ENCODE measurements at regions not wholly inside any gene's neighbourhood (a gene's known extent, or its start where the extent isn't known, plus 50 kb on each side); places are given as distances from the start of the nearest gene placed in this dataset.

DNA sequence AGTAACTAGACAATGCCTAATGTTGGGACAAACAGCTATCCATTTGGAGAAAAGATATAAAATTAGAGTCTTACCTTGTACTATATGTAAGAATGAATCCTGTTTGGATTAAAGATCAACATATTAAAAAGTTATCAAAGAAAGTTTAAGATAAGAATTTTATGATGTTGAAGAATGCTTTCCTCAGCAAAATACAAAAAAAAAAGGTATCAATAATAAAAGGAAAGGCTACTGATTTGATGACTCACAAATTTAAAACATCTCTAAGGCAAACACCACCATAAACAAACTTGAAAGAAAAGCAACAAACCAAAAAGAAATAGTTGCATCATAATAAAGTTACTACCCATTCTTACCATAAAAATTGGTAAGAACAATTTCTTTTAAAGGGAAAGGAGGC is 92.7 kb downstream of the C1D start:
- no peak for DNase-seq (ENCODE audit: low spot score)

DNA sequence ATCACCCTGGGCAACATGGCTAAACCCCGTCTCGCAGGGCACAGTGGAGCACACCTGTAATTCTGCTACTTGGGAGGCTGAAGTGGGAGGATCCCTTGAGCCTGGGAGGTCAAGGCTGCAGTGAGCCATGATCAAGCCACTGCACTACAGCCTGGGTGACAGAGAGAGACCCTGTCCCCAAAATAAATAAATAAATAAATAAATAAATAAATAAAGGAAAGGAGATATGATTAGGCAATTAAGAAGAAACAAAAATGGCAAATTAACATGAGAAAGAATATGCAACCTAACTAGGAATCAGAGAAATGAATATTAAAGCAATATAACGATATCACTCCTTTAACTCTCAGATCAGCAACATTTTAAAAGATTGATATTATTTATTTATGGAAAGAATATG is 92.3 kb downstream of the C1D start:
- no peak for DNase-seq (ENCODE audit: low spot score)

DNA sequence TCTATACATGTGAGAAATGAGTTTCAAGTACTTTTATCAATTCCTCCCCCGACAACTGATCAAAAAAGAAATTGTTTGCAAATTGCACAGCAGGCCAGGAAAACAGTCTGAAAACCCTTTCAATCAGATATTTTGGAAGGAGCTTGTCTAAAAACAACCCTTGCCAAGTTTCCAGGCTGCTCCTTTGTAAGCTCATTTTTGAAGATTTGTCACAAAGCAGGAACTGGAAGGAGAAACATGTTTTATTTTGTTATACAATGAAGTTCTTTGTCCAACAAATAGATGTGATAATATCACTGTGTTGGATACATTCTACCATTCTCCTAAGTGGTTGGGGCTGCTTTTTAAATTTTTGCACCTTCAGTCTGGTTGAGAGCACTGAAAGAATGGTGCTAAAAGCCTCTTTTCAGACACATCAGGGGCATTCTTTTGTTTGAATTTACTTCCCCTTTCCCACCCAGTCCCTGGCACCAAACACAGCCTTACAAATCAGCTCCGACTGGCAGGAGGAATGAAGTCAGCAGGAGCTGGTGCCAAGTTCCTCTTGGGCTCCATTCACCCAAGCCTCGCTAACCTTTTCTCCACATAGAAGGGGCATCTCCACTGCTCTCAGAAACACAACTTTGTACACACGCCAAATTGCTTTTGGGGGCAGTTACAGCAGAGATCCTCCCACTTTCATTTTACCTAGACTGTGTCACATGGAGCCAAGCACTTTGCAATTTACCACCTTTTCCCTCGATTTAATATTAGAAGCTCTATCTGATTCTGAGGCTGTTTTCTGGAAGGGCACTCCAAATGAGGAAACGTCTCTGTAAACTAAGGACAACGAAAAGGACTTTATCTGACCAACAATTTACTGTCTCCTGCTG is 88.0 kb downstream of the C1D start:
- DNase-seq (ENCODE audit: low spot score): peak; percentile 63

DNA sequence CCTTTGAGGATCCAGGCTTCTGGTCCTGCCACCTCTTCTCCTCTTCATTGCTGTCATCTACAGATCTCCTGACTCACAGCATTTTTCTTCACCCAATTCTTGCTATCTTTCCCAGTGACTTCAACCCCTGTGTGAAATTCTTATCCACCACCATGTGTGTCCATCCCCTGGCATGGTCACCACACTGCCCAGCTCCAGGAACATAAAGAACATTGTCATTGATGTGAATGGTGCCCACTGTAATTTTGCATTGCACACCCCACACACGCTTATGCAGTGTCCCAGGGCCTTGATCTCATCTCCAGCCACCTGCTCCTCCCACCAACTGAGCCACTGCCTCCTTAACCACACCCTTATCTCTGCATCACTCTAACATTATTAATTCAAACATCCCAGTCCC is 85.3 kb downstream of the C1D start:
- DNase-seq (ENCODE audit: low spot score): no peak

DNA sequence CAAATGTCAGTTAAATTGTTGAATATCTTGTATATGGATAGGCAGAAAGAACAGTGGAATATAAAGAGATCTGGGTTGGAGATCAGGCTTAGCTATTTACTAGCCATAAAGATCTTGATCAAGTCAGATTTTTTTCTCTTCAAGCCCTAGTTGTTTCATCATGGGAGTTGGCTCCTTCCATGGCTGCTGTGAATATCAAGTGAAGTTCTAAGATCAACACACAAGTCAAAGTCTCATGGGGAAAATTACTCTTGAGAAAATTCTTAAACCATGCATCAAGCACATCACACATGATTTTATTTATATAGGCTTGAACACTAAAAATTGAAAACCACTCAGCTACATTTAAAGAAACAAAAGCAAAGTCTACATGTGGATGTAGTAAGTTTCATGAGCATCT is 79.8 kb downstream of the C1D start:
- no peak for DNase-seq (ENCODE audit: low spot score)

DNA sequence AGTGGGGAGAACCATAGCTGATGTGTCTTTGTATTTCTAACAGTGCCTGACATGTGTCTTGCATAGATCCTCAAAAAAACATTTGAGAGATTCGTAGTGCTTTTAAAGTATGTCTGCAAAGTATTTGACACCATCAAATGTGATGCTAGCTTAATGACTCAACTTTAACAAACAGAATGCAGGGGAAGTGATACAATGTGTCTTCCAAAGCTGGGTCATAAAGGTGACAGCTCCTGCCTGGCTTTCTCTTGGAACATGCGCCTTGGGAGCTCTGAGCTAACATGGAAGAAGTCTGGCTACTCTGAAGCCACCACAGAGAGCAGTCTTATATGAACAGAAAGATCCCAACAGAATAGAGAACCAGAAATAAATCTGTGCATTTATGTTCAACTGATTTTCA is 78.2 kb downstream of the C1D start:
- no peak for DNase-seq (ENCODE audit: low spot score)

DNA sequence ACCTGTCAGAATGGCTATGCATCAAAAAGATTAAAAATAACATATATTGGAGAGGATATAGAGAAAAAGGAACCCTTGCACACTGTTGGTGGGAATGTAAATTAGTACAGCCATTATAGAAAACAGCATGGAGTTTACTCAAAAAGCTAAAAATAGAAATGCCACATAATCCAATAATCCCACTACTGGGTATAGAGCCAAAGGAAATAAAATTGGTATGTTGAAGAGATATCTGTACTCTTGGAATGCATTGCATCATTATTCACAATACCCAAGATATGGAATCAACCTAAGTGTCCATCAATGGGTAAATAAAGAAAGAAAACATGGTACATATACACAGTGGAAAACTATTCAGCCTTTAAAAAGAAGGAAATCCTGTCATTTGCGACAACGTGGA is 77.2 kb downstream of the C1D start:
- no peak for DNase-seq (ENCODE audit: low spot score)

DNA sequence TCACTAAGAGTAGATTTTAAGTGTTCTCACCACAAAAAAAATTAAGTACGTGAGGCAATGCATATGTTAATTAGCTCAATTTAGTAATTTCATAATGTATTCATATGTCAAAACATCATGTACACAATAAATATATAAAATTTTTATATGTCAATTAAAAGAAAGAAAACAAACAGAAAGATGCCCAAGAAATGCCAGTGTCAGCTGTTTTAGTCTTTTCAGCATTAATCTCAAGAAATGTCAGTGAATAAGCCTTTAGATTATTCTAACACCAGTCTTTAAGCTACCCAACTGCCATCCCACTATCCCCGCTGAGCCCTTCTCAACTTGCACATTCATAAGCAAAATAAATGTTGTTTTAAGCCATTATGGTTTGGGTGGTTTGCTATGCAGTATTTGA is 76.5 kb downstream of the C1D start:
- no peak for DNase-seq (ENCODE audit: low spot score)
